Activated CD8-positive, alpha-beta memory T cell treated with anti-CD3 and anti-CD28 coated beads, Interleukin-2, amount 50 U/mL, for 1 hour (primary cell): ENCODE measurements at regions not wholly inside any gene's neighbourhood (a gene's known extent, or its start where the extent isn't known, plus 50 kb on each side); places are given as distances from the start of the nearest gene placed in this dataset.
"Not testable (repeated sequence)": the region's sequence is repeated elsewhere in the genome, so short reads cannot be mapped to it uniquely, and the experiment has no call there.

Experiments
- DNase-seq: peaks from one replicate; pipeline ENCODE4 v3.0.0-alpha.2; 2020; ENCODE audit errors: extremely low read depth

DNA sequence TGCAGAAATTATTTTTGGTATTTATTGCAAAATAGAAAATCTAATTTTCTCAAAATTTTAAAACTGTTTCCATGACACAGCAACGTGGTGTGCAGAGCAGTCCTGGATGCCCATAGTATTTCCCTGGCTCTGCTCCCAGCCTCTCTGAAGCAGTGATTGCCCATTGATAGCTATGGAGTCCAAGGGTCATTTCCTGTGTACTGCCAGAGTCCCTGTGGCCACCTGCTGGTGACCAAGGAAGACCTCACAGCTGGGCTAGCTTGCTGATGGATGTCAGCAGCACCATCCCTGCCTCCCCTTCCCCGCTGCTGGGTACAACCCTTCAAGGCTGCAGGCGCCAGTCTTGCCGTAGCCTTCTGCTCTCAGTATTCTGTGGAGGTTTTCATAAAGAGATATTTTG is 184.1 kb downstream of the DIRAS2 start:
- DNase-seq: no peak

DNA sequence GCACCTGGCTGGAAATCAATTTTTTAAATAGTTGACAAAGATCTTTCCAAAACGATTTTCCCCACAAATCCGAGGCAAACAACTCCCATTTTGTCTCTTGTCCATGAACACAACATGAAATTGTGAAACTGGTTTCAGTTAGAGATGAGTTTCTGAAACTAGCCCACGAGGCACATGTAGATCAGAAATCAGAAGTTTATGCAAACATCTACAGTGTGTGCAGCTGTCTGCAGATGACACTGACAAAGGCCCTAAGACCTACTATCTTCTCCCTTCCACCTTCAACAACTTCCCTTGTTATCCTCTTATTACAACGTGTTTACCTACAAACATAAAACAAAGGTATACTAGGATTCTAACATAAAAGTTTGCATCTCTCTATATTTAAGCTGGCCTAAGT is 183.3 kb downstream of the DIRAS2 start:
- no peak for DNase-seq

DNA sequence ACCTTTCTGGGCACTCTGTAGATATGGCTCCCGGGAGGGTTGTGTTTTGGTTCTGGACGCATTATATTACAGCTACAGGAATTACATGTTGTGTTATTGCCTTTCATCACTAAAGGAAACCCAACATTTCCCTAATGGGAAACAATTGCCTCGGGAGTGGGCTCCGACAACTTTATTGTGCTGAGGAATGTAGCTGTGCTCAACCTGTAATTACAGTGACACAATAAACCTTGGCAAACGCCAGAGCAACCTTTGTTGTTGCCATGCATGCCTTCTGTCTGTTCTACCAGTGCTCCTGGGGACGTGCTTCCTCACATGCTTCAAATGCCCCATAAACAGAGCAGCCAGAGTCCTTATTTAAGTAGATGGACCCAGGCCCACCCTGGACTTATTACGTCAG is 182.4 kb downstream of the DIRAS2 start:
- no peak for DNase-seq

DNA sequence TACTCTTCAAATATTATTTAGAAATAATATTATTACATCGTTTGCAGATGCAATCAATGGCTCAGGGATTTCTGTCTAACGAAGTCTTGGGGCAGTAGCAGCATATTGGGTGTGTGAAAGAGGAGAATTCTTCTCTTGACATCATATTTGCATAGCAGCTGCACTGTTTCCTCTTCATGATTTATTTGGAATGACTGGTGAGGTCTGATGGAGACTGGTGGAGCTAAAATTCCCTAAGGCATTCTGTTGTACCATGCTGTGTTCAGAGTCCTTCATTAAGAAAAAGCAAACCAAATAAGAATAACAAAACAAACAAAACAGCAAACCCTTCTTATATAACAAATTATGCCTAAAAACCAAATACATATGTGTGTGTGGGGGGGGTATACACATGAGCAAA is 177.6 kb downstream of the DIRAS2 start:
- no peak for DNase-seq

DNA sequence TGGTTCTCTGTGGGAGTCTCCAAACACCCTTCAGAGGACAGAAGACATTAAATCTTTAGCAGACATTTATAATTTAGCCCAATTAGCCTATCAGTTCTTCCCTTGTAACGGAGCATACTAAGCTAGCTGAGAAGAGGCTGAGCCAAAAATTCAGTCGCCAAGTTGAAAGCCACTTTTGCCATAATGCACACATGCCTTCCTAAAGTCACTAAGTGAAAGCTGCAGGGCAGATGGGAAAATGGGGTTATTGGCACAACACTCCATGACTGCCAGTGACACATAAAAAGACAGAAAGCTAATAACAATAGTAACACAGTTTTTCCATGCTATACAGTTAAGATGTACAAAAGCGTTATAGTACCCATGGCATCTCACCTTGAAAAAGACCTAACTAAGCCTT is 176.2 kb downstream of the DIRAS2 start:
- DNase-seq: no peak

DNA sequence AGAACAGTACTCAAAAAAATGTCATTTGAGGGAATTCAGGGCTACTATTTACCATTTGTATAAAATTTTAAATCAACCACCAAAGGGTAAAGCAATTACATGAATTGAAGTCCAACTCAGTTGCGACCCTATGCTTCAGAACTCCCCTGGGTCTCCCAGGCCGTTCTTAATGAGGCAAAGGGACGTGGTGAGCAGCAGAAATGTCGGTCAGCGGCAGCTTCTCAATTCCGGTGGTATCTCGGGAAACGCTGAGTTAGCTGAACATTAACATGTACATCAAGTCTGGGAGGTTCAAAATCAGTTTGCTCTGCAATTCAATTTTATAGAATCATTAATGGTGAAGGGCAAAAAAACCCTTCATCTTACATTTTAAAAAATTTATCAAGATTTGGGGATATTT is 173.2 kb downstream of the DIRAS2 start:
- DNase-seq: no peak

DNA sequence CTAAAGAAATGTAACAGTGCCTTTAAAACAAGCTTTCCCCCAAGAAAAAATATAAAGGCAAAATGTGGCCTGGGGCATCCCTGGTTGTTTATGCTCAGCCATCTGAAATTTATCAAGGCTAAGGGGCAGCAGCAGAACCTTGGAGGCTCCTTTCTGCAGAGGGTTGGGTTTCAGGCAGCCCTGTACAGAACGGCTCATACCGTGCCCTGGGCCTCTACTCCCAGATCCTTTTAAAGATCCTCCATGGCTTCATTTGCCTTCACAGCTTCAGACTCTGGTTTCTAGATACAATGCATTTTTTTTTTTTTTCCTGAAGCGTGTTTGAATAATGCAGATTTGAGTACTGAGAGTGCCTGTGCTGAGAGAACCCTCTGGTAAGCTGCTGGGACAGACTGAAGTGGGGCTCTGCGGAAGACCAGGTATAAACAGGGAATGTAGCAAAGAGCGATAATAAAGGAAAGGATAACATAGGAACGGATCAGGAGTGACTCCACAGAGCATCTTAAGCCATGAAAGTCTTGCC is 172.7 kb downstream of the DIRAS2 start:
- no peak for DNase-seq

DNA sequence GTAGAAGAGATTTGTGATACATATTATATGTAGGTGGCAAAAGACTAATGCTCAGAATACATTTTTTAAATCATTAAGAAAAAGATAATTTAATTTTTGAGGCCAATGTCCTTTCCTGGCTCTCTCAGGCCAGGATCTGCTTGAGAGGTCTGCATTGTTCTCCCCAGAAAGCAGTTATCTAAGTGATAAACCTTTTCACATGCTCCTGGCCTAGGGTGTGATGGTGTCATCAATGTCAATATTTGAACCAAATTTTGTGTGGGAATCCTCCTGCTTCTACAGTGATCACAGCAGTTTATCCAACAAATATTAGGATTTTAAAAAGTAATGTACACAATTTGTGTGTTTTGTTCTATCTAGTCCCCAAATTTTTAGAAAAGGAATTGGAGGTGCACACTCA is 166.6 kb downstream of the DIRAS2 start:
- DNase-seq: no peak

DNA sequence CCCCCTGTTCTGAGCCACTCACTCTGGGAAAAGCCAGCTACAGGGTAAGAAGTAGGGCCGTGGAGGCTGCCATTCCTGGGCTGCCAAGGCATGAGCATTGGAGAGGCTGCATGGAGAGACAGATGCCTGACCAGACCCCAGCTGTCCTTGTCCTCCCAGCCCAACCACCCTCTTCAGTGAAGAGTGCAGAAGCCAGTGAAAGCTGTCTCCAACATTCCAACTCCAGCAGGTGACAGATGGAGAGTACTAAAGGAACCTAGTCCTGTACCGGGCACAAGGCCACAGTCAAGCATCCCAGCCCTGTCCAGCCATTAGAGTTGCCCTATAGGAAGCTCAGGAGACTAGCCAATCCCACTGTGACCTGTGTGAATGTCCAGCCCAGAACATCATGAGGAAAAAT is 165.1 kb downstream of the DIRAS2 start:
- no peak for DNase-seq

DNA sequence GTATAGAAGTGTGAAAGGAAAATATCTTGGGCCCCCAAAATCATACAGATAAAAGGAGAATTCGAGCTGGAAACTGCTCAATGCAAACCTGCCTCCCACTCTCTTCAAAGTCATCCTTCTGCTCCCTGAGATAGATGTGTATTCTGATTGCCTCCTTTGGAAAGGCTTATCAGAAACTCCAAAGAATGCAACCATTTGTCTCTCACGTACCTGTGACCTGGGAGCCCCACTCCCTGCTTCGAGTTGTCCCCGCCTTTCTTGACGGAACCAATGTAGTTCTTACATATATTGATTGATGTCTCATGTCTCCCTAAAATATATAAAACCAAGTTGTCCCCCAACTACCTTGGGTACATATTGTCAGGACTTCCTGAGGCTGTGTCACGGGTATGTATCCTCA is 163.8 kb downstream of the DIRAS2 start:
- no peak for DNase-seq

DNA sequence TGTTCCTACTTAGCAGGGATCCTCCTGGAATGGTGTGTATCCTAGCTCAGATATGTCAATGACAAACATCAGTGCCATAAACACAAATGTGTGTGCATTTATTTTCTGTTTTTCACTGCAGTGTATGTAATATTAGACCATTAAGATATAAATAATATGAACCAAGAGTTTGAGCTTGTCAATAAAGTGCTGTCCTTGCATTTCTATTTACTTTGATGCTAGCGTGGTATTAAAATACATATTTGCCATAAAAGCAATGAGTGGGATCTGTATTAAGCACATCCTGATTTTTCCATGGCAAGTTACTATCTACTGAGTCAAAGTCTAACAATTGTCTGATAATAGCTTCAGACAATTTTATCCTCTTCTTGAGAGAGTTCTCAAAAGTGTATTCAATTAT is 157.6 kb downstream of the DIRAS2 start:
- no peak for DNase-seq

DNA sequence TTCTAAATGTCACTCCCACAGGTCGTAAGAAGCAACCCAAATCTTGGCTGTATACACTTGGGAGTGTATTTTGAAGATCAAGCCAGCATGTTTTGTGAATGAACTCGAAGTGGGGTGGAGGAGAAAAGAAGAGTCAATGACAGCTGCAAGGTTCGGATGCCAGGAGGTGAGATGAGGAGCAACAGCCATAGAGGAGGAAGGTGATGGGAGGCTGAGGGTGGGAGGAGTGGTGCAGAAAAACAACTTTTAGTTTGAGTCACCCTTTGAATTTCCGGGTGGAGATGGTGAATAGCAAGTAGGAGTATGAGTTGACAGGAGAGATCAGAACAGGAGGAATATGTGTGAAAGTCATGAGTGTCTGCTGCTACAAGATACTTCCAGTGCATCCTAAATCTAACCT is 153.6 kb downstream of the DIRAS2 start:
- no peak for DNase-seq

DNA sequence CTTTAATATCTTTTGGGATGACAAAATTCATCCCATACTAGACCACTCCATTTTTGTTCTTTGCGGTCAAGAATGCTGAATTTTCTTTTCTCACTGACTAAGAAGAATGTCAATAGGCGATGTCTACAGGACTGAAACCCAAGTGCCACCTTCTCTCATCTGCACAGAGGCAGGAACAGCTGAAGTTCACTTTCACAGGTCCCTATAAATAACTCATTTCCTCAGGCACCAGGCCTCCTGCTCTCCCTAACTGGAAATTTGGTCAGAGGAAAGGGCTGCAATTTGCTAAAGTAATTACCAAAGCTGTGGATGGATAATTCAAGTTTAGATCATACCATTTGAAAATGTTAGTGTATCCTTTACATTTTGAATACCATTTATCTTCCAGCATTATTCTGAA is 142.9 kb downstream of the DIRAS2 start:
- DNase-seq: no peak

DNA sequence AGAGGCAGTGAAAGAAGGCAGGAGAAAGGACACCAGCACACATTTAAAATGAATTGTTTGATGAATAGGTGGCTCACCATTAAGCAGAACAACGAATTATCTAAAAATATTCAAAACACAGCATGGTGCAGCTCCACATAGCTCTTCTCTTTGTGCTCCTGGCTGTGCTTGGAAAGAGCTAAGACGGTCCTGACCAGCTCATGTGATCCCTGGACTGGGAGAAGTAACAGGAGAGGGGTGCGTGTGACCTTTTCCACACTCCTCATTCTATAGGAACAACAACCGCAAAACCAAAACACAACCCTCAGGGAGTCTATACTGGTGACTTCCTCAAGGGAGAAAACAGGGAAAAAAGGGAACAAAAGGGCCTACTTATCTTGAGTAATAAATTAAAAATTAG is 140.5 kb downstream of the DIRAS2 start:
- no peak for DNase-seq

DNA sequence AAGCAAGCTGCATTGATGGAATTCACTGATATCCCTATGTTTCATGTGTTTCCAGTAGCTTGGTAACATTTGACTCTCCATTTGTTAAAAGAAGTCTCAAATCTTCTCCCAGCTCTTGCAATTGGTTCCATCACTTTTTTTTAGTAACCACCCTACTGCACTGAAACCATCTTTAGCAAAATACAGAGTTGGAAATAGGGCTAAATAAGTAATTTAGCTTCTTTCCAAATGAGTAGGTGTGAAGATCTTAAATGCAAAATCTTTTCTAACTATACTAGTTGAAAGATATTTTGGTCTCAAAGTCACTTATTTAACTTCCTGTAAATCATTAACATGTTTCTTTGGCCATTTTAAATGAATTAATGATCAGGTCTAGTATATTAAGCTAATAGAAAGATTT is 138.1 kb downstream of the DIRAS2 start:
- no peak for DNase-seq

DNA sequence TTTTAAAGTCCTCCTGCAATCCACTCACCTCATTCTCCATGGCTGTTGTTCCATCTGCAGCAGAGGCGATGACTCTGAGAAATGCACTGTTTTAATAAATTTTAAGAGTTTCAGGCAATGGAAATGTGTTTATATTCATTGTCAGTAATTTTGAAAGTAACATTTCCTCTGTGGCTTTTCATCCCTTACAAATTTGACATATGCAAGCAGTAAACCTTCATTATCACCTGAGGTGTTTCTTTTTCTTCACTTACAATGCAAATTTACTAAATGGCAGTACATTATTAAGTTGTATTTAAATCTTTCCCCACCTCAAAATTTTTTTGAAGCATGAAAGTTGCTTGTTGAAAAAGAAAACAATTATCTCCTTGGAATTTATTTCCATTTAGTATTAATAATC is 136.9 kb downstream of the DIRAS2 start:
- no peak for DNase-seq

DNA sequence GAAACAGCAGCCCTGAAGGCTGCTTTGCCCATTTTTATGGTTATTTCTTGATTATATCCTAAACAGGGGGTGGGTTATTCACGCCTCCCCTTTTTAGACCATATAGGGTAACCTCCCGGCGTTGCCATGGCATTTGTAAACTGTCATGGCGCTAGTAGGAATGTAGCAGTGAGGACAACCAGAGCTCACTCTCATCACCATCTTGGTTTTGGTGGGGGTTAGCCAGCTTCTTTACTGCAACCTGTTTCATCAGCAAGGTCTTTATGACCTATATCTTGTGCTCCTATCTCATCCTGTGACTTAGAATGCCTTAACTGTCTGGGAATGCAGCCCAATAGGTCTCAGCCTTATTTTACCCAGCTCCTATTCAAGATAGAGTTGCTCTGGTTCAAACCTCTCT is 136.2 kb downstream of the DIRAS2 start:
- not testable (repeated sequence) for DNase-seq

DNA sequence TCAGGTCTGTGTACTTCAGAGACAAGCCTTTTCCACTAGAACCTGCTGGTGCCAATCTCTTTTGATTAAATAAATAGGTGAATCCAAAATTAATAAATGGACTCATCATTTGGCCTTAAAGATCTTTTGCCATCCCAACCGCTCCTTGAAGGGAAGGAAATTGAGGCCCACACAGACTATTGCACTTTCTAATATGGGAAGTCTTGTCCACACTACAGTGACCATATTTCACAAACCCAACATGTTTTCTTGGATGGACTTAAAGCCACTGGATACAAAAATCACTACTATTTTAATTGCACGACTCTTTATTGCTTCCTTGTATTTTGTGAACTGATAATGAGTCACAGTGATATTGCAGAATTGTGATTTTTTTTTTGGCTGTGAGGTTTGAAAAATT is 135.0 kb downstream of the DIRAS2 start:
- no peak for DNase-seq

DNA sequence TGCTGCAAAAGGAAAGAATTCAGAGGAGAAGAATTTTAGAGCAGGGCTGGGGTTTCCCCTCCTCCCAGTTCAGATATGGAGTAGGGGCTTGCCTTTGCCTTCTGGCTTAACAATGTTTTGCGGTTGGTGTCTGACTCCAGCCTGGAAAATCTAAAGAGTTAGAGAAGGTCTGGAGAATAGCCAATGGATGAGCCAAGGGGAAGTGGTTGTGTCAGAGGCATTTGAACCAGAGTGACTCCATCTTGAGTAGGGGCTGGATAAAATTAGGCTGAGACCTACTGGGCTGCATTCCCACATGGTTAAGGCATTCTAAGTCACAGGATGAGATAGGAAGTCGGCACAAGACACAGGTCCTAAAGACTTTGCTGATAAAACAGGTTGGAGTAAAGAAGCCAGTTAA is 133.7 kb downstream of the DIRAS2 start:
- DNase-seq: no peak

DNA sequence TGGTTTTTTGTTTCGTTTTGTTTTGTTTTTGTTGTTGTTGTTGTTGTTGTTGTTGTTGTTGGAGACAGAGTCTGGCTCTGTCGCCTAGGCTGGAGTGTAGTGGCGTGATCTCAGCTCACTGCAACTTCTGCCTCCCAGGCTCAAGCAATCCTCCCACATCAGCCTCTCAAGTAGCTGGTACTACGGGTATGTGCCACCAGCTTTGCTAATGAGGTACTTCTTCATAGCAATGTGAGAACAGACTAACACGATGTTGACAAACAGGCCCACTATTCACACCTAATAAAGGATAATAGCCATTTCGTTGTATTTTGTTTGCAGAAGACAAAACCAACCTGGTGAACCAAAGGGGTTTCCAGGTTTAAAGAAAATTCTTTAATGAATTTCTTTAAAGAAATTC is 130.9 kb downstream of the DIRAS2 start:
- no peak for DNase-seq

DNA sequence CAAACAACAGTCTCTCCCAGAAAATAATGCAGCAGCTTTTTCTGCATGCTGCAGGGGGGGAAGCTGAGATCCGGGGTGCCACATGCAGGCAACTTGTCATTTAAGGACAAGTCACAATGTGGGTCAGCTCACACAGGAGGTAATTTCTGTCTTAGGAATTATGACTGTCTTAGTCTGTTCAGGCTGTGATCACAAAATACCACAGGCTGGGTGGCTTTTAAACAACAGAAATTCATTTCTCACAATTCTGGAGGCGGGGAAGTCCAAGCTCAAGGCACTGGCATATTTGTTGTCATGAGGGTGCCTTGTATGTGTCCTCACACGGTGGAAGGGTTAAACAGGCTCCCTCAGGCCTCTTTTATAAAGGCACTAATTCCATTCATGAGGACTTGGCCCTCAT is 127.7 kb downstream of the DIRAS2 start:
- no peak for DNase-seq

DNA sequence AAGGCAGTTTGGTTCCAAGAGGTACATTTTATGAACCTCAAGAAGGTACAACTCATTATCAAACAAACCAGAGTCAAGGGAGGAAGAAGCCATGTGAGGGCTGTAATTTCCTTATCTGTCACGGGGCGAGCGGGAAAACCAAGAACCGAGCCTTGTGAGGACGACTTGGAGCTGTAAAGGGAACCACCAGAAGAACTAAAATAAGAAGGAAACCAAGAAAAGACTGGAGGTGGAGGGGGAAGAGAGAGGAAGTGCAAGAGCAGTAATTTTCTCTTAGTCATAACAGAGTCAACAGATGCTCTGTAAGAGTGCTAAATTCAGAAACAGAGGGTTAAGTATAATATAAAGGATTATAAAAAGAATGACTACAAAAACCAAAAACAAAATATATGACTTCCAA is 127.1 kb downstream of the DIRAS2 start:
- no peak for DNase-seq

DNA sequence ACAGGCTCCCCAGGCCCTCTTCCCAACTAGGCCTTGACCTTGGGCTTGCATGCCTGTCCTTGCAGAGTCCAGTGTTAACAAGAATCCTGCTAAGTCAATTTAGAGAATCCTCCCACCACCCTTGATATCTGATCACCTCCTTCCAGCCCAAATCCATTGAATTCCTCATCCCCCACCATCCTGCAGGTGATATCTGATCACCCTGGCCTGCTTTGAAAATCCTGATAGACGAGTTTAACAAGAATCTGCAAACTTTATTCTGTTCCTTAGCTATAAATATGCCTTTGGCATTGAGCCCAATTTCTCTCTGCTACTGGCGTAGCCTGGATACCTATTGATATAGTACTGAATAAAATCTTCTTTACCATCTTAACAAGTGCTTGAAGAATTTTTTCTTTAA is 125.5 kb downstream of the DIRAS2 start:
- no peak for DNase-seq

DNA sequence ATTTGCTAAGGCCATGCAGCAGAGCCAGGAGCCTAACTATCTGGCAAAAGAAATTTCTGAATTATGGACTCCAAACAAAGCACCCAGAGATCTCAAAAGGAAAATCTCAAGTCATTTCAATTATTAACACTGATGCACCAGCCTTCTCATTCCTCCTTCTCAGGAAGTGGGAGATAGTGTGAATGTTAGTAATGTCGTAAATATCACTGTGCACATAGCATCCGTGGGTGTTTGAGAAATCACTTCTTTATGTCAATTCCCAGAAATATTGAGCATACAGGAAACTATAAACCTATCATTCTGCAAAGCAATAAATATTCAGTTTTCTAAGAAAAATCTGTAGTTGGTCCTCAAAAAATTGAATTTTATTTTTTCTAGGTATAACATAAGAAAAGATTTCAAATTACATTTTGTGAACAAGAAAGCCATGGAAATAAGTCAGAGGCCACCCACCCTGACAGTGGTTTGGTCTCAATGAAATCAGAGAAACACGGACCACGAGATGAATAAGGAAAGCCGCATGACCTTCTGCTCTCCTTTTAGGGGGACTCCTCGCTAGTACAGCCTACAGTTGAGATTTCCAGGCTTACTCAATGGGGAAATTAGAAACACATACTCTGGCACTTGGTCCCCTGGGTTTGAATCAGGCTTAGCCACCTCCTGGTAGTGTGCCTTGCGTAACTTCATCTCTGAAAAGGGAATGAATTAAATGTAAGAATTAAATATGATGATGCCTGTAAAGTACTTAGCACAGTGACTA is 120.6 kb downstream of the DIRAS2 start:
- no peak for DNase-seq
